H9 (cell line): ENCODE measurements at regions not wholly inside any gene's neighbourhood (a gene's known extent, or its start where the extent isn't known, plus 50 kb on each side); places are given as distances from the start of the nearest gene placed in this dataset.

ENCODE experiments used
- DNase-seq: peaks from one replicate; pipeline ENCODE4 v3.0.0-alpha.2; 2017
- H2AFZ ChIP-seq: one replicate; pipeline ENCODE4 v1.6.1; 2013; ENCODE audit warnings: mild to moderate bottlenecking, low read length, control low read depth, moderate library complexity
- H2AK5ac ChIP-seq: 2 replicates; pipeline ENCODE4 v1.6.1; 2013; ENCODE audit warnings: low read length, control low read depth, mixed read lengths; ENCODE audit not compliant: insufficient read length
- H2BK120ac ChIP-seq: one replicate; pipeline ENCODE4 v1.6.1; 2013; ENCODE audit warnings: low read depth, mild to moderate bottlenecking, low read length, control low read depth, inconsistent platforms; ENCODE audit not compliant: poor library complexity, severe bottlenecking
- H2BK12ac ChIP-seq: 2 replicates; pipeline ENCODE4 v1.6.1; 2013; ENCODE audit warnings: low read length, control low read depth, mixed read lengths, low read depth; ENCODE audit not compliant: insufficient read length
- H2BK15ac ChIP-seq: 2 replicates; pipeline ENCODE4 v1.6.1; 2013; ENCODE audit warnings: low read depth, low read length, control low read depth
- H2BK20ac ChIP-seq: one replicate; pipeline ENCODE4 v1.6.1; 2013; ENCODE audit warnings: low read depth, mild to moderate bottlenecking, low read length, control low read depth, inconsistent platforms; ENCODE audit not compliant: poor library complexity, severe bottlenecking
- H2BK5ac ChIP-seq: 2 replicates; pipeline ENCODE4 v1.6.1; 2013; ENCODE audit warnings: low read length, control low read depth, mixed read lengths; ENCODE audit not compliant: insufficient read length
- H3K14ac ChIP-seq: 2 replicates; pipeline ENCODE4 v1.6.1; 2013; ENCODE audit warnings: low read length, control low read depth; ENCODE audit not compliant: insufficient read depth
- H3K18ac ChIP-seq: 2 replicates; pipeline ENCODE4 v1.6.1; 2013; ENCODE audit warnings: low read depth, mild to moderate bottlenecking, mixed read lengths, low read length, control low read depth; ENCODE audit not compliant: insufficient read length
- H3K23ac ChIP-seq: 2 replicates; pipeline ENCODE4 v1.6.1; 2013; ENCODE audit warnings: low read length, control low read depth, mixed read lengths, low read depth; ENCODE audit not compliant: insufficient read length
- H3K23me2 ChIP-seq: 2 replicates; pipeline ENCODE4 v1.6.1; 2013; ENCODE audit warnings: low read depth, mild to moderate bottlenecking, mixed read lengths, low read length, control low read depth; ENCODE audit not compliant: insufficient read length, poor library complexity, severe bottlenecking
- H3K27ac ChIP-seq: 2 replicates; pipeline ENCODE4 v1.5.1; 2013; ENCODE audit warnings: low read length, control low read depth, mixed read lengths, low read depth; ENCODE audit not compliant: insufficient read length
- H3K27me3 ChIP-seq: 2 replicates; pipeline ENCODE4 v1.6.1; 2013; ENCODE audit warnings: low read length, control low read depth, inconsistent platforms; ENCODE audit not compliant: insufficient read depth
- H3K4ac ChIP-seq: 2 replicates; pipeline ENCODE4 v1.6.1; 2013; ENCODE audit warnings: low read depth, mild to moderate bottlenecking, control low read depth, inconsistent platforms, low read length, moderate library complexity
- H3K4me1 ChIP-seq: 2 replicates; pipeline ENCODE4 v1.6.1; 2013; ENCODE audit warnings: low read length, control low read depth, inconsistent platforms; ENCODE audit not compliant: insufficient read depth
- H3K4me2 ChIP-seq: 2 replicates; pipeline ENCODE4 v1.6.1; 2013; ENCODE audit warnings: low read length, control low read depth, mixed read lengths; ENCODE audit not compliant: insufficient read length, insufficient read depth
- H3K56ac ChIP-seq: 2 replicates; pipeline ENCODE4 v1.6.1; 2013; ENCODE audit warnings: low read depth, mild to moderate bottlenecking, mixed read lengths, low read length, control low read depth; ENCODE audit not compliant: insufficient read length
- H3K79me1 ChIP-seq: 2 replicates; pipeline ENCODE4 v1.6.1; 2013; ENCODE audit warnings: low read depth, mild to moderate bottlenecking, moderate library complexity, low read length, control low read depth, inconsistent platforms; ENCODE audit not compliant: insufficient read depth, poor library complexity, severe bottlenecking
- H3K79me2 ChIP-seq: 2 replicates; pipeline ENCODE4 v1.6.1; 2013; ENCODE audit warnings: low read length, control low read depth, inconsistent platforms; ENCODE audit not compliant: insufficient read depth
- H3K9ac ChIP-seq: 2 replicates; pipeline ENCODE4 v1.6.1; 2013; ENCODE audit warnings: low read length, control low read depth, mixed read lengths; ENCODE audit not compliant: insufficient read length; ENCODE audit errors: extremely low read depth
- H3K9me3 ChIP-seq: one replicate; pipeline ENCODE4 v1.6.1; 2013; ENCODE audit warnings: low read depth, low read length, inconsistent platforms; ENCODE audit not compliant: control insufficient read depth
- H3T11ph ChIP-seq: one replicate; pipeline ENCODE4 v1.6.1; 2013; ENCODE audit warnings: mild to moderate bottlenecking, low read length, control low read depth, inconsistent platforms
- H4K20me1 ChIP-seq: one replicate; pipeline ENCODE4 v1.6.1; 2013; ENCODE audit not compliant: control insufficient read depth, insufficient read length, insufficient read depth
- H4K5ac ChIP-seq: 2 replicates; pipeline ENCODE4 v1.6.1; 2013; ENCODE audit warnings: low read depth, mild to moderate bottlenecking, mixed read lengths, low read length, control low read depth; ENCODE audit not compliant: insufficient read length
- H4K8ac ChIP-seq: replicated peaks from 2 replicates; pipeline ENCODE4 v1.6.1; 2013; ENCODE audit warnings: low read length, control low read depth, mixed read lengths, low read depth; ENCODE audit not compliant: insufficient read length
- H4K91ac ChIP-seq: 2 replicates; pipeline ENCODE4 v1.6.1; 2013; ENCODE audit warnings: low read depth, mild to moderate bottlenecking, moderate library complexity, mixed read lengths, low read length, control low read depth; ENCODE audit not compliant: insufficient read length
- H3K27ac Mint-ChIP-seq, 3 experiments: 2 replicates in 2 of 3; 3 replicates in 1 of 3; pipeline ENCODE4 v1.8.0; 2020 to 2021; ENCODE audit warnings: mixed read lengths in 3 of 3, mild to moderate bottlenecking in 1 of 3, moderate library complexity in 1 of 3
- H3K27me3 Mint-ChIP-seq: 2 replicates; pipeline ENCODE4 v1.8.0; 2021; ENCODE audit warnings: low read depth, mild to moderate bottlenecking, moderate library complexity, mixed read lengths
- H3K36me3 Mint-ChIP-seq, 3 experiments: 2 replicates in 2 of 3; 3 replicates in 1 of 3; pipeline ENCODE4 v1.8.0; 2020 to 2021; ENCODE audit warnings: low read depth in 3 of 3, mixed read lengths in 3 of 3; ENCODE audit not compliant: insufficient read depth in 1 of 3
- H3K4me1 Mint-ChIP-seq, 2 experiments: 2 replicates each; pipeline ENCODE4 v1.8.0; 2020; ENCODE audit warnings: mixed read lengths in 2 of 2
- H3K4me3 Mint-ChIP-seq, 2 experiments: 2 replicates in 1 of 2; 3 replicates in 1 of 2; pipeline ENCODE4 v1.8.0; 2020 to 2021; ENCODE audit warnings: mild to moderate bottlenecking in 2 of 2, mixed read lengths in 2 of 2, moderate library complexity in 1 of 2
- H3K9me3 Mint-ChIP-seq, 2 experiments: 2 replicates in 1 of 2; 3 replicates in 1 of 2; pipeline ENCODE4 v1.8.0; 2020; ENCODE audit warnings: mild to moderate bottlenecking in 2 of 2, mixed read lengths in 2 of 2, moderate library complexity in 1 of 2
- WGBS: extraction: QIAGEN DNeasy Blood & Tissue Kit; methylation state at CpG from one replicate; pipeline ENCODE4 v1.1.7; 2013; ENCODE audit warnings: missing lambda C conversion rate, low lambda C conversion rate, mixed read lengths; ENCODE audit not compliant: insufficient read length; ENCODE audit errors: extremely low coverage; 5-methylcytosine and 5-hydroxymethylcytosine counted together
- TF ChIP-seq, protein P1 (sequence below): fragments of 200-600 bp; sonication (generic); conservative IDR thresholded peaks from 3 replicates; pipeline ENCODE4 v1.8.0; 2021; ENCODE audit warnings: antibody characterized with exemption, mild to moderate bottlenecking

GRCh38 chr10:43820663-43821062 lies 172.0 kb upstream of the ZNF32 start:
- Histone ChIP-seq H3K14ac (no peak overlapping the region), H3K79me2 (no peaks in the 10 kb centered on the region), H3K9me3 (no peaks in the 10 kb centered on the region), H2BK12ac (no peak overlapping the region), H2BK5ac (no peak overlapping the region), H4K20me1 (no peaks in the 10 kb centered on the region), H2BK15ac (no peak overlapping the region), H3K4me1 (no peaks in the 10 kb centered on the region), H3K4ac (no peak overlapping the region), H3T11ph (no peak overlapping the region), H3K9ac (no peak overlapping the region), H3K79me1 (no peaks in the 10 kb centered on the region), H3K23me2 (no peaks in the 10 kb centered on the region), H3K27me3 (no peaks in the 10 kb centered on the region), H3K18ac (no peak overlapping the region), H3K23ac (no peak overlapping the region), H4K8ac (no peak overlapping the region), H2BK120ac (no peak overlapping the region), H4K5ac (no peak overlapping the region), H3K4me2 (no peak overlapping the region), H4K91ac (no peak overlapping the region), H2AK5ac (no peak overlapping the region), H3K27ac (no peak overlapping the region), H2BK20ac (no peak overlapping the region), H2AFZ (no peak overlapping the region), H3K56ac (no peak overlapping the region)
- no CpG with 5 or more reads among the region's 3 CpGs for WGBS
- Mint-ChIP-seq H3K27ac (no peak overlapping the region), H3K9me3 (no peaks in the 10 kb centered on the region; a peak in 1 of 5 replicates), H3K4me3 (no peak overlapping the region), H3K27me3 (no peaks in the 10 kb centered on the region; the same call in 1 of the 2 replicates), H3K36me3 (no peaks in the 10 kb centered on the region; a peak in 1 of 7 replicates), H3K4me1 (peaks cover 7% of the 10 kb centered on the region in 2 experiments; a peak in 2 of 4 replicates)
- DNase-seq = no peak
- TF ChIP-seq, protein P1, sequence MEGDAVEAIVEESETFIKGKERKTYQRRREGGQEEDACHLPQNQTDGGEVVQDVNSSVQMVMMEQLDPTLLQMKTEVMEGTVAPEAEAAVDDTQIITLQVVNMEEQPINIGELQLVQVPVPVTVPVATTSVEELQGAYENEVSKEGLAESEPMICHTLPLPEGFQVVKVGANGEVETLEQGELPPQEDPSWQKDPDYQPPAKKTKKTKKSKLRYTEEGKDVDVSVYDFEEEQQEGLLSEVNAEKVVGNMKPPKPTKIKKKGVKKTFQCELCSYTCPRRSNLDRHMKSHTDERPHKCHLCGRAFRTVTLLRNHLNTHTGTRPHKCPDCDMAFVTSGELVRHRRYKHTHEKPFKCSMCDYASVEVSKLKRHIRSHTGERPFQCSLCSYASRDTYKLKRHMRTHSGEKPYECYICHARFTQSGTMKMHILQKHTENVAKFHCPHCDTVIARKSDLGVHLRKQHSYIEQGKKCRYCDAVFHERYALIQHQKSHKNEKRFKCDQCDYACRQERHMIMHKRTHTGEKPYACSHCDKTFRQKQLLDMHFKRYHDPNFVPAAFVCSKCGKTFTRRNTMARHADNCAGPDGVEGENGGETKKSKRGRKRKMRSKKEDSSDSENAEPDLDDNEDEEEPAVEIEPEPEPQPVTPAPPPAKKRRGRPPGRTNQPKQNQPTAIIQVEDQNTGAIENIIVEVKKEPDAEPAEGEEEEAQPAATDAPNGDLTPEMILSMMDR = no peak
